GM18517 (cell line): ENCODE measurements at regions not wholly inside any gene's neighbourhood (a gene's known extent, or its start where the extent isn't known, plus 50 kb on each side); places are given as distances from the start of the nearest gene placed in this dataset.
"Not testable (repeated sequence)": the region's sequence is repeated elsewhere in the genome, so short reads cannot be mapped to it uniquely, and the experiment has no call there.

Experiments
- ATAC-seq: cut with Tn5 transposase; IDR thresholded peaks from one replicate; pipeline ENCODE4 v1.9.1; 2021; ENCODE audit warnings: mild to moderate bottlenecking, moderate library complexity; ENCODE audit not compliant: unreplicated experiment

- ATAC-seq, result not testable (repeated sequence)
Observed at GRCh38 chr6:66258731-66259487, 551.9 kb upstream of the EYS start.

- ATAC-seq, result no peak
Observed at GRCh38 chr6:66245231-66245630, 538.2 kb upstream of the EYS start.

GRCh38 chr6:66238851-66239250 is 531.8 kb upstream of the EYS start:
- ATAC-seq, result no peak

GRCh38 chr6:66232890-66233289 is 525.9 kb upstream of the EYS start:
- no peak for ATAC-seq

- no peak for ATAC-seq
Observed at GRCh38 chr6:66230591-66230990, 523.6 kb upstream of the EYS start.

- ATAC-seq, result no peak
Observed at GRCh38 chr6:66226109-66226508, 519.1 kb upstream of the EYS start.

GRCh38 chr6:66210964-66211363 is 503.9 kb upstream of the EYS start:
- ATAC-seq, result no peak

GRCh38 chr6:66200390-66200789 is 493.4 kb upstream of the EYS start:
- no peak for ATAC-seq

- no peak for ATAC-seq
Observed at GRCh38 chr6:66199171-66199570, 492.1 kb upstream of the EYS start.

GRCh38 chr6:66198062-66198624 is 491.1 kb upstream of the EYS start:
- no peak for ATAC-seq

- ATAC-seq, result no peak
Observed at GRCh38 chr6:66190858-66191257, 483.8 kb upstream of the EYS start.

GRCh38 chr6:66189915-66190314 is 482.9 kb upstream of the EYS start:
- no peak for ATAC-seq

- ATAC-seq, result no peak
Observed at GRCh38 chr6:66186756-66187155, 479.7 kb upstream of the EYS start.

GRCh38 chr6:66184091-66184490 is 477.1 kb upstream of the EYS start:
- ATAC-seq, result no peak

GRCh38 chr6:66179361-66179760 is 472.3 kb upstream of the EYS start:
- ATAC-seq, result no peak

- no peak for ATAC-seq
Observed at GRCh38 chr6:66173587-66173986, 466.6 kb upstream of the EYS start.

GRCh38 chr6:66166713-66167112 is 459.7 kb upstream of the EYS start:
- ATAC-seq, result not testable (repeated sequence)

GRCh38 chr6:66161546-66162108 is 454.6 kb upstream of the EYS start:
- no peak for ATAC-seq

GRCh38 chr6:66159937-66160336 is 452.9 kb upstream of the EYS start:
- no peak for ATAC-seq

- ATAC-seq, result no peak
Observed at GRCh38 chr6:66153247-66153646, 446.2 kb upstream of the EYS start.

GRCh38 chr6:66149132-66149531 is 442.1 kb upstream of the EYS start:
- ATAC-seq, result no peak

- no peak for ATAC-seq
Observed at GRCh38 chr6:66145867-66146266, 438.8 kb upstream of the EYS start.
